Gastrocnemius medialis (tissue), 4 donors: ENCODE measurements at regions not wholly inside any gene's neighbourhood (a gene's known extent, or its start where the extent isn't known, plus 50 kb on each side); places are given as distances from the start of the nearest gene placed in this dataset.

Experiments
- POLR2A ChIP-seq, 2 donors: fragments of 450-650 bp; IDR thresholded peaks; one replicate each; pipeline ENCODE4 v1.6.1; 2017; ENCODE audit warnings: antibody characterized with exemption in 2 of 2, mild to moderate bottlenecking in 2 of 2, moderate library complexity in 2 of 2
- TF ChIP-seq, protein P1 (sequence below), 5 experiments: fragments of 450-650 bp in 3 of 5; fragments of 200-600 bp in 2 of 5; sonication (generic) in 2 of 5; IDR thresholded peaks in 4 of 5; conservative IDR thresholded peaks in 1 of 5; 1 replicate in 4 of 5; 2 replicates in 1 of 5; pipeline ENCODE4 v1.5.1; 2016 to 2019; ENCODE audit warnings: antibody characterized with exemption in 5 of 5, mild to moderate bottlenecking in 3 of 5, moderate library complexity in 3 of 5

- TF ChIP-seq, protein P1, sequence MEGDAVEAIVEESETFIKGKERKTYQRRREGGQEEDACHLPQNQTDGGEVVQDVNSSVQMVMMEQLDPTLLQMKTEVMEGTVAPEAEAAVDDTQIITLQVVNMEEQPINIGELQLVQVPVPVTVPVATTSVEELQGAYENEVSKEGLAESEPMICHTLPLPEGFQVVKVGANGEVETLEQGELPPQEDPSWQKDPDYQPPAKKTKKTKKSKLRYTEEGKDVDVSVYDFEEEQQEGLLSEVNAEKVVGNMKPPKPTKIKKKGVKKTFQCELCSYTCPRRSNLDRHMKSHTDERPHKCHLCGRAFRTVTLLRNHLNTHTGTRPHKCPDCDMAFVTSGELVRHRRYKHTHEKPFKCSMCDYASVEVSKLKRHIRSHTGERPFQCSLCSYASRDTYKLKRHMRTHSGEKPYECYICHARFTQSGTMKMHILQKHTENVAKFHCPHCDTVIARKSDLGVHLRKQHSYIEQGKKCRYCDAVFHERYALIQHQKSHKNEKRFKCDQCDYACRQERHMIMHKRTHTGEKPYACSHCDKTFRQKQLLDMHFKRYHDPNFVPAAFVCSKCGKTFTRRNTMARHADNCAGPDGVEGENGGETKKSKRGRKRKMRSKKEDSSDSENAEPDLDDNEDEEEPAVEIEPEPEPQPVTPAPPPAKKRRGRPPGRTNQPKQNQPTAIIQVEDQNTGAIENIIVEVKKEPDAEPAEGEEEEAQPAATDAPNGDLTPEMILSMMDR (IDR thresholded peaks at IDR 0.05 in 4 of 5, conservative IDR thresholded peaks at IDR 0.05 in 1 of 5) = no peak
- TF ChIP-seq POLR2A (IDR thresholded peaks at IDR 0.05) = no peak
These were observed 208.4 kb upstream of the HTR1E start for GRCh38 chr6:86728976-86729375.
